ENCODE measurements at regions not wholly inside any gene's neighbourhood (a gene's known extent, or its start where the extent isn't known, plus 50 kb on each side); places are given as distances from the start of the nearest gene placed in this dataset.

DNA sequence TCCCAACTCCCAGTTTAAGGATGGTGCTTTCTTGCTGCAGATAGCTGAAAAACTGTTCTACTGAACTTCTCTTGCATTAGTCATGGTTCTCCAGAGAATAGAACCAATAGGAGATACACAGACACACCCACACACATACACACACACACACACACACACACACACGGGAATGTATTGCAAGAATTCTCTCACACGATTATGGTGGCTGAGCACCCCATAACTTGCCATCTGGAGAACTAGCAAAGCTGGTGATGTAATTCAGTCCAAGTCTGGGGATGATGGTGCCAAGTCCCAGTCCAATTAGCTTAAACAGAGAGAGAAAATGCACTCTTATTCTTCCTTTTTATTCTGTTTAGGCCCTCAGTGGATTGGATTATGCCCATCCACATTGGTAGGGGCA lies 643.9 kb downstream of the DIAPH3 start:
- no peak for DNase-seq

DNA sequence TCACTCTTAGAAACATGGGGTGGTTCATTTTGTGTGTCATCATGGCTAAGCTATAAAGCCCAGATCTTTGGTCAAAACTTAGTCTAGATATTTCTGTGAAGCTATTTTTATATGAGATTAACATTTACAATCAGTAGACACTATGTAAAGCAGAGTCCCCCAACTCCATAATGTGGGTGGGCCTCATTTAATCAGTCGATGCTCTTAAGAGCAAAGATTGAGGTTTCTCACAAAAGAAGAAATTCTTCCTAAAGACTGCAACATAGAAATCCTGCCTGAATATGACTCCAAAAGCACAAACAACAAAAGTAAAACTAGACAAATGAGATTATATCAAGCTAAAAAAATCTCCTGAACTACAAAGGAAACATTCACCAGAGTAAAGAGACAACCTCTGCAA lies 642.2 kb downstream of the DIAPH3 start:
- no peak for DNase-seq

DNA sequence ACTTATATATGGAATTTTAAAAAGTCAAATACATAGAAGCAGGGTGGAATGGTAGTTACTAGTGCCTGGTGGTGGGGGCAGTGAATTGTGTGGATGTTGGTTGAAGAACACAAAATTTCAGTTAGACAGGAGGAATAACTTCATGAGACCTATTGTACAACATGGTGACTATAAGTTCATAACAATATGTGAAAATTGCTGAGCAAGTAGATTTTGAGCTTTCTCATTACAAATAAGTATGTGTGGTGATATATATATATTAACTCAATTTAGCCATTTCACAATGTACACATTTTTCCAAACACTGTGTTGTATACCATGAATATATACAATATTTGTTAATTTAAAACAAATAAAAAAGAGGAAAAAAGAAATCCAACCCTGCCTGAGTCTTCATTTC lies 641.1 kb downstream of the DIAPH3 start:
- no peak for DNase-seq

DNA sequence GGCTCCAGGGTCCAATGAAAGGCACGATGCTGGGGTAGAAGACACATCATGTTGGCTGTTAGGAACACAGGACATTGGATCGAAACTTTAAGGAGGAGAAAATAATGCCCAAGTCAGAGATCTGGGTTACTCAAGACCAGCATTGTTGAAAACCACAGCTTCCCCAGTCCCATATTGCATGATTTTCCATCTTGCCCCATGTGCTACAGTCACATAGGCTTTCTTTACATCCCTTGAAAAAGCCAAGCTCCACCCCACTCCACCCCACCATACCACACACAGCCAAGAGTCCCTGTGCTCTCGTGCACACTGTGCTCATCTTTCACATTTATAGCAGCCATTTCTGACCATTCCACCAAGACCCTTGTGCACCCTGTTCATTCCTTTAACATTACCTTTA lies 636.2 kb downstream of the DIAPH3 start:
- DNase-seq, result no peak

DNA sequence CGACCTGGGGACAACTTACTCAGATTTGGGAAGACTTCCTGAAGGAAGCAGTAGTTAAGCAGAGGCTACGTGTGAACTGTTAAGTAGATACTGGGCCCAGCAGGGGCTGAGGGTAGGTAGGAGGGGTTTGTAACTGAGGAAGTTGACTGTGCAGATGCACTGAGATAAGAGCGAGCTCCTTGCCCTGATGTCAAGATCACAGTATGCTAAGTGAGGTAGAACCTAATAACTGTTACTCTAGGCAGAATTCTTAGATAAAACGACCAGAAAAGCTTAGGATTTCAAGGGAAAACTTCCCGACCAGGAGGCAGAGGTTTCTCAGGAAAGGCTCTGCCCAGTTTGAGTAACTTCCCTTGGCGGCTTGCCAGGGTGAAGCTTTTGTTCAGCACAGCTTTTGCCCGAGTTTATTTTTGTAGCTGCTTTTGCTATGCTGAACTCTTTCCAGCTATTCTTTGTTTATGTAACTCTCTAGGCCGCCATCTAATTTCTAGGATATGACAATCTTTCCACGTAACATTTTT lies 632.1 kb downstream of the DIAPH3 start:
- peak; percentile 75 for DNase-seq

DNA sequence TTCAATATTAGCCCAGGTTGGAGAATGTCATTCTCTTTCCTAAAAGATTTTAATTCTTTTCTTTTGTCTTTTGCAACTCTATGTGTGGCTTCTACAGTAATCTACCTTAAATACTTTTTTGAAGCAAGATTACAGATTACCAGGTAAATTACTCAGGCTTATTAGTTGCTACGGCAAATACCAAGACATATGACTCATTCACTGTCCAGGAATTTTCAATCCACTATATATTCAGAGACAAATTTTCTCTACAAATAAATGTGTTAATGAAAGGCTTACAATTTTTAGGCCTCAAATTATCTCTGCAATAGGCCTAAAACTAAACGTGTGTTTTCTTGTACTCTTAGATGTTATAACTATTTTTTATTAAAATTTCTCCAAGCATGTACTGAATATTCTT lies 631.3 kb downstream of the DIAPH3 start:
- DNase-seq, result peak; percentile 14

DNA sequence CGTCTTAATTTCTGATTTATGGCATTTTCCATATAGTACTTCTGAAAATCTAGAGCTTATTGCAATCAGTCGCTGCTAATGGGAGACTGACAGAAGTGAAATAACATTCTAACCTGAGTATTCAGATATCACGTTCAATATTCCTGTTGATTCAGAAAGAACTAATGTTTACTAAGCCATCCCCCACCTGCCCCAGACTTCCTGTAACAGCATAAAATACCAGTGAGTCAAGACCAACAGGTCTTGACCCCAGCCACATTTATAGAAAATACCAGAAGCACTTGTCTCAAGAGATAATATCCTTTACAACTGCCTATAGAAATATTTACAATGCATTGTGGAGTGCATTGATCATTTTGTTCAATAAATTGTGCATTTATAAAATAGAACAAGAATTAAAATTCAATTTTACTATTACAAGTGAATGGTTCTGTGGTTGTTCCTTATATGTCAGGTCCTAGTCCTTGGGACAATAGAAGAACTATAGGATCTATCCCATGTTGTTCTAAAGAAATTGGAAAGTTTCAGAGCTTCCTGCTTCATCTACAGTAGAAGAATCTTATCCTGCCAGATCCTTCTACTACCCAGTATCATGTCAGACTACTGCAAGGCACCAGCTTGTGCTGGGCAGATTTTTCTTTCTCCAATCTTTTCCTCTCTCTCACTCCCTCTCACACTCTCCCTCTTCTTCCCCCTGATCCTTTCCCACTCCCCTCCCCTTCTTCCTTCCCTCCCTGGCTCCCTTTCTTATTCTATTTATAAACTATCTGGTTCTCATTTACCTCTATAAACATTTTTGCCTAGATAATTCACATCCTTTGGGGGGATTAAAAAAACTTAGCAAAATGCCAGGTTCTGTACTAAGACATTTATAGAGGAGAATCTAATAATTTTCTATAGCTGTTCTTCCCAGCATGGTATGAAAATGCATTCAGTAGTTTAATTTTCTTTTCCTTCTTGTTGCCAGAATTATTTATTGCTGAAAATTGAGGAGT lies 629.9 kb downstream of the DIAPH3 start:
- DNase-seq, result no peak

DNA sequence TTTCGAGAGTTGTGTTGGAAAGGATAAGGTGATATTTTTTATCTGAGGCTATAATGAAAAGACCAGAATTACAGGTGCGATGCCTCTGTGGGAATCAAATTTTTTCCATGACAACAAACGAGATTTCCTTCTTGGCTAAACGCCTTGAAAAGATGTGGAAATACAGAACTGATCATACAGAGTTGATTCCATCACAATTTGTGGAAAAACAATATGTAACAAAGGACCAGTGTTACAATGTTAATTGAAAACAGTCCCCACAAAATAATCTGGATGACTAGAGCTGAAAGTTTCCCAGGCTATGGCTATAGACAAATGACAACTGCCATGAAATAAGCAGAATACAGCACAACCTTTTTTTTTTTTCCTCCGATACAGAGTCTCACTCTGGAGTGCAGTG lies 628.9 kb downstream of the DIAPH3 start:
- no peak for DNase-seq

DNA sequence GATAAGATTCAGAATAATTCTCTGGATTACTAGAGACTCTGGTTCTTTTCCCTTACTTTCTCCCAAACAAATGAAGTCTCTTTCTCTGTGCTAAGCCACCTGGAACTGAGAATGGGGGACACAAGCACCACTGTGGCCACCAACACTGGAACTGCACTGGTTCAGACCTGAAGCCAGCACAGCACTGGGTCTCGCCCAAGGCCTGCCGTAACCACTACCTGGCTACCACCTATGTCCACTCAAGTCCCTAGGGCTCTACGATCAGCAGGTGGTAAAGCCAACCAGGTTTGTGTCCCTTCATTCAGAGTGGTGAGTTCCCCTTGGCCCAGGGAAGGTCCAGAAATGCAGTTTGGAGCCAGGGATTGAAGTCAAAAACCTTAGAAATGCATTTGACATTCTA lies 626.2 kb downstream of the DIAPH3 start:
- DNase-seq, result no peak

DNA sequence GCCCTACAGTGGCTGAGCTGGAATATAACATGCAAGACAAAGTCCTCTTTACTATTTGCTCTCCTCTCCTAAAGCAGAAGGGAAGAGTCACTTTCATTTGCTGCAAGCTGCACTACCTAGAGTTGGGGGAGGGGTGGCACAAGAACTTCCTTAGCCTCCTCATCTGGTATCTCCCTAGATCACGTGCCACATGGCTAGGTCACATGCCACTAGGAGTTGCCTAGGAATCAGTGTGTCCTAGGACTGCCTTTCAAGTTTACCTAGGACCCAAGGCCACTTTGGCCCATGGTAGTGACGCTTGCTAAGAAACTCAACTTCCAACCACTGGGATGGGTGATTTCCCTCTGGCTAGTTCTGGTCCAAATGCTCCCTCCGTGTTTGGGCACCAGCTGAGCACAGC lies 625.2 kb downstream of the DIAPH3 start:
- DNase-seq, result no peak

DNA sequence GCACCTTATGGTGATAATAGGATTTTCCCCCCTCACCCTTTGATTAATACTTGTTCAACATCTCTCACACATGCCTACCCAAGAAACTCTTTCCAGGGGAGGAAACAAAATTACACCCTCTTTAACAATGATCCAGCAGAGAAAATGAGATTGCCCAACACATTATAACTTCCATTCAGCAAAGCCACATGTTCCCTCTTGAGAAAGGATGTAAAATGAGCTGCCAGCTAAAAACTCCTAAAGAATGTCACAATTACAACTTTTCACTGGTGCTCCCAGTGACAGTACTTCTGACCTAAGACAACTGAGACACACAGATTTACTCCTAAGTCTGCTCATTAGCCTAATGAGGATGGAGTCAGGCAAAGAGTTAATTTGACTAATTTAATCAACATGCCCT lies 621.4 kb downstream of the DIAPH3 start:
- no peak for DNase-seq

DNA sequence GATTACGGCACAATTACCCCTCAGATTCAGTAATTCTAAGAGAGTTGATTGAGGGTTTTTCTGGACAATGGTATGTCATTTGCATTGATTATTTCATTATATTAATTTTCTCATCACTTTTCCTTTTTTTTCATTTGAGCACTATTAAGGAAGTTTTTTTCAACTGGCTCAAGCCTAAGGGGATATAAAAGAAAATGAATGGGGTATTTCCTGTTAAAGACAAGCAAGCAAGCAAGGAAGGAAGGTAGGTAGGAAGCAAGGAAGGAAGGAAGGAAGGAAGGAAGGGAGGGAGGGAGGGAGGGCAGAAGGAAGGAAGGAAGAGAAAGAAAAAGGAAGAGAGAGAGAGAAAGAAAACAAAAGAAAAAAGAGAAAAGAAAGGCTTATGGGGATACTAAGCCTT lies 620.3 kb downstream of the DIAPH3 start:
- DNase-seq, result no peak

DNA sequence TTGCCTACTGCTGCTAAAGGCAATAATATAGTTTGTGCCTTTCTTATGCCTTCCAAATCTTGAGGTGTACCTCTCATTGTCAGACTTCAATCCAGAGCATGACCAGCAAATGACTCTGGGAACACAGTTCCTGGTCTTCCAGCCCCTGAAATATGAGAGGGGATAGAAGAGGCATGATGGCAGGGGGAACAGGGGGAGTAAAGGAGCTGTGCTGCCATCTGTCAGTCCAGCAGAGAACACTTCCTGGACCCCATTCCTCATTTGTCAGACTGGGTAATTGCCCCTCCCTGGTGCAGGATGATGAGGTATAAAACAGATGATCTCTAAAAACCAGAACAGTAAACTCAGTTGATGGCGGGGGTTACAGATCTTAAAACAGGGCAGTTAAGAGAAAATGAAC lies 618.7 kb downstream of the DIAPH3 start:
- DNase-seq, result no peak

DNA sequence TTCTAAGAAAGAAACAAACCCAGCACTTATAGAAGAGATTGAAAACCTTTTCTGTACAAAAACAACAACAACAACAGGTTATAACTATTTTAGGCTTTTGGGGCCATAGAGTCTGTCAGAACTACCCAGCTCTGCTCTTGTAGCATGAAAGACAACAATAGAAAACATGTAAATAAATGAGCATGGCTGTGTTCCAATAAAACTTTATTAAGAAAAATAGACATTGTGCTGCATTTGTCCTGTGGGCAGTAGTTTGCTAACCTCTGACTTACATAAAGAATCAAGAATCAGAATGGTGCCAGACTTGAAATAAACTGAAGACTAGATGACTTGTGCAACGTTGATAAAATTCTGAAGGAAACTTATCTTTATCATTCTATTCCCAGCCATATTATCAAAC lies 617.5 kb downstream of the DIAPH3 start:
- DNase-seq, result no peak

DNA sequence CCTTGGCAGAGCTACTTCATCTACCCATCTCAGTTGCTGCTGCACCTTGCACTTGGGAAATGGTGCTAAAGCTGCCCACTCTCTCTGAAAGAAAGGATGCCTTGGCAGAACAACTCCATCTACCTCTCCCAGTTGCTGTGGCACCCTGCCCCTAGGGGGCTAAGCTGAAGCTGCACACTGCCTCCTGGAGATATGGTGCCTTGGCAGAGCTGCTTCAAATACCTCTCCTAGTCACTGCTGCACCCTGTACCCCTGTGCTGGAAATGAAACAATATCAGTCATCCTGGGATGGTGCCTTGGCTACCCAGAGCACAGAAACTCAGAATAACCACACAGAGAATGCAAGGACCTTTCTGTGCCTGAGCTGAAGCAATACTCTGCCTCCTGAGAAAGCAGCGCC lies 615.8 kb downstream of the DIAPH3 start:
- no peak for DNase-seq

DNA sequence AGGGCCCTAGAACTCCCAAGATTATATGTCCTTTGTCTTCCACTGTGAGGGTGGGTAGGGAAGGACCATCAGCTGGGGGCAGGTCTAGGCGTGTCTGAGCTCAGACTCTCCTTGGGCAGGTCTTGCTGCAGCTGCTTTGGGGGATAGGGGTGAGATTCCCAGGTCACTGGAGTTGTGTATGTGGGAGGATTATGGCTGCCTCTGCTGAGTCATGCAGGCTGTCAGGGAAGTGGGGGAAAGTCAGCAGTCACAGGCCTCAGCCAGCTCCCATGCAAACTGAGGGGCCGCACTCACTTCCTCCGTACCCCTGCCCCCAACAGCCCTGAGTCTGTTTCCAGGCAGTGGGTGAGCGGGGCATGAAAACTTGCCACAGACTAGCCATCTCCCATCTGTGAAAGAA lies 600.8 kb downstream of the DIAPH3 start:
- no peak for DNase-seq

DNA sequence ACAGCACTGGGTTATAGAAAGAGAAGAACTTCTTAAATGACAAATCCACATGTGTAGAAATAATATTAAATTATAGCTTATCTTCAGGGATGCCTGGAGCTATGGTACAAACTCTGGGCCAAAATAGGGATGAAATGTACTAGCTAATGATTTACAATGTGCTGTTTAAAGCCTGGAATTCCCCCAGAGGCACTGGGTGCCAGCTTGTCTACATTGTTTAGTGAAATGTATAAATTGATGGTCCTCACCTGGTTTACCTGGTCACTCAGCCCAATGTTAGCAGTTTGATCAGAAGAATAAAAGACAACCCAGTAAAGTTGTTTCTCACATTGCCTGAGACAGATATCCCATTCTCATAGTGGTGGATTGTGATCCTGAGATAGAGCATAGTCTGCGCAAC lies 597.2 kb downstream of the DIAPH3 start:
- DNase-seq, result no peak

DNA sequence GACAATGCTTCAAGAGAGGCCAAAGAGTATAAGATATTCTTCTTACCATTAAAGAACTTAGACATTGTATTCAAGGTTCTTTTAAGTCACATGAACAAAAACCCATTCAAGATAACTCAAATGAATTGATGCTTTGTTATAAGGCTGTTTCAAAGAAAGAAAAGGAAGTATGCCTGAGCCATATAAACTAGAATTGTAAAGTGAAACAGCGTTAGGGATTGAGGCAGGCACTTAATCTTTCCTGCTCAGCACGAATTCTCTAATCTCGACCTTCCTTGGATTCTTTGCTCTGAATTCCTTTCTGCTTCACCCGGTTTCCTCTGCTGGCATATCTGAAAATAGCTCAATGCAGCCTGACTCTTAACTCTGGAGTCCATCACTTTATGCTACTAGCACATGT lies 595.4 kb downstream of the DIAPH3 start:
- no peak for DNase-seq

DNA sequence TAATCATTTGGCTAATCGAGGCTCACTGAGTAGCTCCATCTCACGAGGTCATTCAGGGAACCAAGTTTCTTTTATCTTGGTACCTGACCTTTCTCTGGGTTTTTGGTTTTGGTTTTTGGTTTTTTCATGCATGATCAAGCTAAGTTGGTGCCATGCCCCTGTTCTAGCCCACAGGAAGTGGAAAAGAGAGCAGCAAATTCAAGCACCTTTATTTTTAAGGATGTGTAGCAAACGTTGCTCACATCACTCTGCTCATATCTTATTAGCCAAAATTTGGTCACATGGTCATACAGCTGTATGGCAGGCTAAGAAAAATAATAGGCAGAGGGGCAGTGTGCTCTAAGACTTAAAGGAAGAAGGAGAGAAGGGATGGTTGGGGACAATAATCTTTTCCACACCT lies 593.5 kb downstream of the DIAPH3 start:
- DNase-seq, result no peak

DNA sequence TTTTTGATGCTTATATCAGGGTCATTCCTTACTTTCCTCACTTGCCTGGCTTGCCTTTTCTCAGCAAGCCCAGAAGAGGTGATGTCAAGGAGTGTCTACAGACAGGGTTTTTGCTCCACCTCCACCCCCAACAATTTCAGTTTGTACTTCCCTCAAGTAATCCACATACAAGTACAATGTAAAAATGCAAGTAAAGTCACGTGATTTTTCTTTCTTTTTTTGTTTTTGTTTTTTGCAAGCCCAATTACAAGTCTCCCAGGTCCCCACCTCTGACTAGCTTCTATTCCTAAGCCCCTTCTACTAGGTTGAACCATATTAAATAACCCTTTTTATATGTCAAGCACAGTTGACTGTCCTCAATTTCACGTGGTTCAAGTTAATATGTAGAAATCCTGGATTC lies 579.6 kb downstream of the DIAPH3 start:
- no peak for DNase-seq

DNA sequence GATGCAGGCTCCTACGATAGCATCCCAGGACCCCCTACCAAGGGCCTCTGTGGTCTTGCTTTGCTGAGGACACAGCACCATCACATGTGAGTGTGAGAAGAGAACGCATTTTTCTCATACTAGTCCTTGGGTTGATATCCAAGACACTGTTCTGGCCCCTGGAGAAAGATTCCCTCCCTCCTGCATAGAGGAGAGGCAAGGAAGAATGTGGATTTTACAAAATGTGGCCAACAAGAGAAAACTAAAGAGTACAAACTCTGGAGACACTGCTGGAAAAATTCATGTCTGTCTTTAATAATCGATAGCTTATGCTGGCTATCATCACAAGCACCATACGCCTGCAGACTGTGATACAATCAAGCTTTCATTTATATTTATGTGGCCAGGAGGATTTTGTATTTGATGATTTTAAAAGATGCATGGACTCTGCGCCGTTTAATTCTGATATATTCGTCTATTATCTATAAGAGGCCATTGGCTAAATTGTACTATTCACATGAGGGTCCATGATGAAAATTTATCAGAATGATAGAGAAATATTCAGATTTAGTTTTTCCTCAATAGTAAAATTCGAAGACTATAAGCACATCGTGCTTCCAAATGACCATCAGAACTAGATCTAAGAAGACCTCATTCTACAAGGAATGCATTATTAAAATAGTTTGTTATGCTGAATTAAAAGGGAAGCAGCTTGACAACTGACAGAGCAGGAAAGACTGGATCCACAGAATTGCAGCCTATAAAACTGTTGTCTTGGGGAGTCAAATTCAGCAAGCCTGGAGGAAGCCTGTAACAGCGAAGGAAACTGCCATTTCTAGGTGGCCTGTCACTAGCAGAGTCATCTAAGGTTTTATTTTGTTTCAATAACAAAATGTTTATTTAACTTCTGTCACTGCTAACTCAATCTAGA lies 578.7 kb downstream of the DIAPH3 start:
- no peak for DNase-seq

DNA sequence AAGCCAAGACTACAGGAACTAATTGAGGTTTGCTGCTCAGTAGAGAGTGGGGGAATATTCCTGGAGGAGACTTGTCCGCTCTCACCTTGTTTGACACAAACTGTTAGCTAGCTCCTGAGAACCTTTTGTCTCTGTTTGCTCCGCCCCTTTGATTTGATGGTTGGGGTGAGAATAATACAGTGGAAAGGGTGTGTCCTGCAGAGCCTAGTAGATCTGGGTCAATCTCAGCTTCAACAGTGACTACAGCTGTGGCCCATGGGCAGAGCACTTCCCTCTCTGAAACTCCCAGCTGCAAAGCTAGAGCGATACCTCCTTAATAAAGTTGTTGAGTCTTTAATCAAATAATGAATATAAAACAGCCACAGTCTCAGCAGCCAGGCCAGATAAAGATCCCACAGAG lies 576.7 kb downstream of the DIAPH3 start:
- no peak for DNase-seq

DNA sequence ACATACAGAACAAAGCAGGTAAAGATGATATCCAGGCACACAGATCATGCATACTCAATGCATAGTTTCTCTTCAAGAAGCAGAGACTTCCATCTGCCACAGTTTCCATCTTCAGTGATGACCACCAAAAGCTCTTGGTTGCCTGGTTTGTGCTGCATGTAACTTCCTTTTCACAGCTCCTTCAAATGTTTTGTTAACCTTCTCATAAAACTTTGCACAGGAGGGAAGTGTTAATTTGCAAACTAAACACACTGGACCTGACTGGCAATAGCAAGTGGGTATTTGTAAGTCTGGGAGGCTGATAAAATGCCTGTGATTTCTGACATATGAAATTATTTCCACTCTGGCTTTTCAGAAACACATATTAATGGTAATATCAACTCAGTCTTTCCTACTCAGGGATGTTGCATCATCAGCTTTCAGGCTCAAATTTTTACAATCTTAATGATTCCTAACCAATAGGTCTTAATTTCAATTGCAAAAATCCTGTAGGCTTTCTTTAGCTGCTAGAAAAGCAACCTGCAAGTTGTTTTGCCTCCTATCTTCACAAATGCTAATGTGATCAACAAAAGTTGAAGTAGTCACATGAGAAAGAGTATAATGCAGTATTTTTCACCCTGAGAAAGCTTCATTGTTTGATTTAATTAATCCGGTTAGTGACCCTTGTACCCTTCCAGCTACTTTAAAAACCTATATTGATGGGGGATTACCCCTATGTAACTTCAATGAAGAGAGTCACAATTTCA lies 575.6 kb downstream of the DIAPH3 start:
- DNase-seq, result no peak

Data from NCI-H226 (cell line).